COR-L47 (cell line): ENCODE measurements at regions not wholly inside any gene's neighbourhood (a gene's known extent, or its start where the extent isn't known, plus 50 kb on each side); places are given as distances from the start of the nearest gene placed in this dataset.
"Not testable (repeated sequence)": the region's sequence is repeated elsewhere in the genome, so short reads cannot be mapped to it uniquely, and the experiment has no call there.

Experiments used
- DNase-seq: peaks from one replicate; lab custom pipeline; 2025; lab: John Stamatoyannopoulos, UW

DNA sequence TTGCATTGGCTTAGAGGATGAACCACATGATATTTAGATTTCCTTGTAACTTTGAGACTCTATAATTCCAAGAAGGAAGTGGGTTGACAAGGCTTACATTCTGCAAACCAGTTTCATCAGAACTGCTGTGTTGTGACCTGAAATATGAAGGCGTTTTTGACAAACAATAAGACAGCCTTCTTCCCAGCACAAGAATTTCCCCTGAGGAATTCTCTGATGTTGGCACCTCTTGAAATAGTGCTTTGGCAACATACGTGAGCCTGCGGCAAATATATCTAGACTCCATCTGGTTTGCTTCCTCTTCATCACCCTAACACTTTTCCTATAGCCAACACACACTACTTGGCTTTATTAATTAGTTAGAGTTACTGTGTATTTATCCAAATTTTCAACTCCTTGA lies 585.5 kb upstream of the SOX9 start:
- no peak for DNase-seq

DNA sequence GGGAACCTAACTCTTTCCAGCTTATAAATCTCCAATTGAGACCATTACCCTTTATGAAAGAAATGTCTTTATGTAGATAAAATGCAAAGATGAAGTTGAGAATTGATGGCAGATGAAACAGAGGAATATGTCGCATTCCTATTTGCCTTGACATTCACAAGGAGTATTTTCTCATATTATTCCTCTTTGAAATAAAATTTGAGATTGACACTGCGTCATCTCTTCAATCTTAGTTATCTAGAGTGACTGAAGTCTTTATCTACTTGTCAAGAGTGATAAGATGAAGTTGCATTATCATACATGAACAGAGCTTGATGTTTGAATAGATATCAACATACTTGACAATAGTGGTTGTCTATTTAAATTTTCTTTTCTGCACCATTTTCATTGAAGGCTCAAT lies 574.4 kb upstream of the SOX9 start:
- DNase-seq, result no peak

DNA sequence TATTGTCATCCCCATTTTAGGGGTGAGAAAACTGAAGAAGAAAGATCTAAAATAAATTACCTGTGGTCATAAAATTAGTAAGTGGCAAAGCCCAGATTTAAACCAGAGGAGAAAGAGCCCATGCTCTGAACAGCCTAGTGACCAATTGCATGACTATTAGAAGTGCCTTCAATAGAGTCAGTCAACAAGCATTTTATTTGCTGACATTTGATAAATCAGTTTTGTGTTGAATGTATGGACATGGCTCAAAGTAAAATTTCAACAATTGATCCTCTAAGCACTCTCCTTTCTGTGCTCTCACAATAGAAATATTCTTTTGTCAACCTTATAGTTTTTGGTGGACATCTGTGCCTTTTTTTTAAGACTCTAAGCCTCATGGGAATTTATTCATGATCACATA lies 572.9 kb upstream of the SOX9 start:
- DNase-seq, result no peak

DNA sequence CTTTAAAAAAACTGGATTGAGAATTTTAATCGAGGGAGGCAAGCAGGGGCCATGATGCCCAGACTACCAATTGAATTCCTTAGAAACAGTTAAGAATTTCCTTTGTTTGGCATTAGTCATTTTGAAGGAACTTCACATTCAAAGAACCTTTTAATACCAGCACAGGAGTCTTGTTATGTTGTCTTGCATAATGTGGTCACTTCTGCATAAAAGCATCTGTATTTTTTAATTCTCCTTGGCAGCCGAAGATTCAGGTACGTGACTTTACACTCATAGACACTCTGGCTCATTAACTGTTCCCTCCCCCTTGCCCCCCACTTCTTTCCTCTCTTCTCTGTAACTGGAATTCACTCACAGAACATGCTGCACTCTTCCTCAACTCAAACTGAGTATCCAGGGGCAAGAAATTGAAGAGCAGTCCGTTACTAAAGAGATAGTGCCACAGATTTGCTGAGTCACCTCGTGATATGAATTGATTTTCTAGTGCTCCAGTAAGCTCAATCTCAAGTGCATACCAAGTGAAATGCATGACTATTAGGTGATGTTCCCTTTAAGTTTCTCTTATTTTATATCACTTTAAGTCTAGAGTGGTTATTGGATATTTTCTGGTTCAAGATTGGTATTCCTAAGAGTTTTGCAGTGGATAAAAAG lies 572.2 kb upstream of the SOX9 start:
- no peak for DNase-seq

DNA sequence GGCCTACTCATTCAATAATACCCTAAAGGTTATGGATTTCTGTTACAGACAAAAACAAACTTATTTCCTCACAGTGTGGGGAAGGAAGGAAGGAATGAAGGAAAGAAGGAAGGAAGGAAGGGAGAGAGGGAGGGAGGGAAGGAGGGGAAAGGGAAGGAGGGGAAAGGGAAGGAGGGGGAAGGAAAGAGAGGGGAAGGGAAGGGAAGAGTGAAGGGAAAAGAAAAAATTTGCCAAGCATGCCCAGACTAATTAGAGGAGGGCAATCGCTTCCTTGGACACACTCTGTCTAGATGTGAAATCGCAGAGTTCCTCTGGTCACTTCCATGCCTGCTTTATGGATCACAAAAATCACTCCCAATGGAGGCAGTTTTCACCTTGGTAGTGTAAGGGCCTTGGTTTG lies 570.1 kb upstream of the SOX9 start:
- no peak for DNase-seq

DNA sequence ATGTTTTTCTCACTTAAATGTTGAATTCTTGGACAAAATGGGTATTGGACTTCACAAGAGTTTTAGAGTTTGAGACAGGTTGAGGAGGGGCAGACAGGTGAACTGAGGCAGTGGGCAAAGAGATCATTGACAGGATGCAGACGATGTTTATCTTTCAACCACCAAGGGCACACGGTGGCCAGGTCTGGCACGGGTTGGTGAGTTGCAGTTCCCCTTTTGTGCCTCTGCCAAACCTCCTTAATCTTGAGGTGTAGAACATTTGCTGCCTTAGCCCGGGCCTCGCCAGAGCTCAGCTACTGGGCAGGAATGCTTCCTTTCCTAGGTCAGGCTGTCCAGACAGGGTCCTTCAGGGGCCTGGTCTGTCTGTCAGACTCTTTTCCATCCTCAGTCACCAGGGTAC lies 567.4 kb upstream of the SOX9 start:
- DNase-seq, result no peak

DNA sequence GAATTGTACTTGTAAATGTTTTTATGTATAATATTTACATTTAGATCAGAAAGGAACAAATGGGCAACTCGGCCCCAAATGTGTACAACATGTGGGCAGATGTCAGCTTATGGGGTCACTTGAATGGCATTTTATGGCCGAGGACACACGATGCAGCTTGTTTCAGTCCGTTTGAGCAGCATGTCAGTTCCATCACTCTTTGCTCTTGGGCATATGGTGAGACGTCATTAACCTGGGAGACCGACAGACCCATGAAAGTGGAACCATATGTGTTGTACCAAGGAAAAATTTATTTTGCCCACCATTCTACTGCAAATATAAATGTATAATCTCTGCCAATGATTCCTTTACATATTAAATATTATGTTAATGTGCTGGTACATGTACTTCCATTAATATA lies 561.9 kb upstream of the SOX9 start:
- DNase-seq, result no peak

DNA sequence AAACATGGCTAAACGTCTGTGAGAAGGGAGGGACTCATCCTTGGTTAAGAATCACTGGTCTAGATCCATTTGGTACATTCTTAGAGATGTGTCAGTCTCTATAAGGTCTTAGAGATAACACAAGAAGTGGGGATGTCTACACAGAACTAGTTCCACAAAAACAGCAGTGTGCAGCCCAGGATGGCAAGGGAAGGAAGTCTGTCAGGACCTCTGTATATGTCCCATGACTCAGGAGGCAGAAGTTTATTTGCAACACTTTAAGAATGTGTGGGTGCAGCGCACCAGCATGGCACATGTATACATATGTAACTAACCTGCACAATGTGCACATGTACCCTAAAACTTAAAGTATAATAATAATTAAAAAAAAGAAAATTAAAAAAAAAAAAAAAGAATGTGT lies 548.5 kb upstream of the SOX9 start:
- no peak for DNase-seq

DNA sequence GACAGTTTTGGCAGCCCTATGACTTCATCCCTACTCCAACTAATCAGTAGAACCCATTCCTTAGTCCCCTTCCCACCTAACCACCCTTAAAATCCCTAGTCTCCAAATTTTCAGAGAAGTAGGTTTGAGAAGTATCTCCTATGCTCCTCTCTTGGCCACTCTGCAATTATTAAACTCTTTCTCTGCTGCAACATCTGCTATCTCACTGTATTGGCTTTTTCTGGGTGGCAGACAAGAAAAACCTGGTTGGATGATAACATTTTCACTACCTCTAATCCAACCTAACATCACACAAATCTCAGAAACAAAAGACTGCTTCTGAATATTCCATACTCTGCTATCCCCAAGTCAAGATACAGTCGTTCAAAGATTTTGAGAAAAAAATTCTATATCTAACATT lies 542.4 kb upstream of the SOX9 start:
- DNase-seq, result no peak

DNA sequence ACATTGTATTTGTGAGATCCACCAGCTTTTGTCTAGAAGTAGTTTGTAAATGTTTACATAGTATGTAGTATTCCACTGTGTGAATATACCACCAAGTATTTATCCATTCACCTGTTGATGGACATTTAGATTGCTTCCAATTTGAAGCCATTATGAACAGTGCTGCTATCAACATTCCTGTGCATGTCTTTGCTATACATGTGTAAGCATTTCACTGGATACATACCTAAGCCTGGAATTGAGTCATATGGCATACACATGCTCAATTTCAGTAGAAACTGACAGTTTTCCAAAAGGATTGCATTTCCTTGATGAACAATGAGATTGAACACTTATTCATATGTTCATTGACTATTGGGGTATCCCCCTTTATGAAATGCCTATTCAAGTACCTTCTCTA lies 540.6 kb upstream of the SOX9 start:
- no peak for DNase-seq

DNA sequence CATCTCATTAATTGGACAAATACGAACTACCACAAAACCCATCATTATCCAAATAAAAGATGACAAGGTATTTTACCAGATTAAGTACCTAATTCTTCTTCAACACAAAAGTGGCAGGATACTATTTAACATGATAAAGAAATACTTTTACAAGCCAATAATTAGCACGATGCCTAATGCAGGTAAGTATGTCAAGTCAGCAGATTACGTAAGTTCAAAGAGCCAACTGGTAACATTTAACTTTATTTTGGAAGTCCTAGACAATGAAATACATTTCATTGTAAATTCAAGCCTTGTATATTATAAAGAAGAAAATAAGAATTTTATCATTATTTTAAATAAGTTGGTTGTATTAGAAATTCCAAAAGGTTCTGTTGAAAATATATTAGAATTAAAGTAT lies 535.3 kb upstream of the SOX9 start:
- DNase-seq, result no peak

DNA sequence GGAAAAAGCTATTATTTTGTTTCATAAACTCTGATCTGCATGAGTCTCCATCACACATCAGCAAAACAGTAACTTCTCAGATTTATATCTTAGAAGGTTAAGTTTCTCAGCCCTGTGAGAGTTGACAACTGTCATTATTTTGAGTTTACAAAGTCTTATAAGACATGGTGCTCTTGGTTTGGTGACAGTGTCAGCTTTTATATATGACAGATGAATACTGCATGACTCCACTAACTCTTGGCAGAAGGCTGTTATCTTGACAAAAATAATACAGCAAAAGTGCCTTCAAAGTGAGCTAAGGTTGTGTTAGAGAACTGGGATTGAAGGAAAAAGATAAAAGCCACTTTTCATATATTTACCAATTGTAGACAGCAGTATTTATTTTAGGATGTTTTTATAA lies 528.4 kb upstream of the SOX9 start:
- DNase-seq, result no peak

DNA sequence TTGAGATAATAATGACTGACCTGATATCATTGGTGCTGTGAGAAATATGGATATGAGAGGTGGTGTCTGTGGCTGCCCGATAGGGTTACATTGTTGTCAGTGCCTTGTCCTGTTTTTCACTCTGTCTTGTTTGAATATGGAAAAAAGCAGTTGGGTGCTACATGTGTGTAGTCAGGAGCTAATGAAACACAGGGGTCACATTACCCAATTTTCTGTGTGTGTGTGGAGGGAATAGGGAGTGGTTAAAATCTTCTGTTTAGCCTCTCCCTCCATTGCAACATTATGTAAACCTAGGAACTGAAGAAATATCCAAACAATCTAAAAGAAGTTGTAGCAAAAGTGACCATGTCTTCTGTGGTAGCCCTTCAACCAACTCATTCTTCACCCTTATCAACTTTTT lies 527.7 kb upstream of the SOX9 start:
- DNase-seq, result no peak

DNA sequence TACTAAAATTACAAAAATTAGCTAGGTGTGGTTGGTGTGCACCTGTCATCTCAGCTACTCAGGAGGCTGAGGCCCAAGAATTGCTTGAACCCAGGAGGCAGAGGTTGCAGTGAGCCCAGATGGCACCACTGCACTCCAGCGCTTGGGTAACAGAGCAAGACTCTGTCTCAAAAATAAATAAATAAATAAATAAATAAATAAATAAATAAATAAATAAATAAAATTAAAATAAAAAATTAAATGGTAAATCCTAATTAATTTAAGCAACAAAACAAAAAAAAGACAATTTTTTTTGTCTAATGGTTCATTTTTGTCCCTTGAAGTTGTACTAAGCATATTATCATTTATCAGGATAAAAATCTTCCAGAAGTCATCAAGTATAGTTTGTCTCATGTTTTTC lies 521.2 kb upstream of the SOX9 start:
- DNase-seq, result not testable (repeated sequence)

DNA sequence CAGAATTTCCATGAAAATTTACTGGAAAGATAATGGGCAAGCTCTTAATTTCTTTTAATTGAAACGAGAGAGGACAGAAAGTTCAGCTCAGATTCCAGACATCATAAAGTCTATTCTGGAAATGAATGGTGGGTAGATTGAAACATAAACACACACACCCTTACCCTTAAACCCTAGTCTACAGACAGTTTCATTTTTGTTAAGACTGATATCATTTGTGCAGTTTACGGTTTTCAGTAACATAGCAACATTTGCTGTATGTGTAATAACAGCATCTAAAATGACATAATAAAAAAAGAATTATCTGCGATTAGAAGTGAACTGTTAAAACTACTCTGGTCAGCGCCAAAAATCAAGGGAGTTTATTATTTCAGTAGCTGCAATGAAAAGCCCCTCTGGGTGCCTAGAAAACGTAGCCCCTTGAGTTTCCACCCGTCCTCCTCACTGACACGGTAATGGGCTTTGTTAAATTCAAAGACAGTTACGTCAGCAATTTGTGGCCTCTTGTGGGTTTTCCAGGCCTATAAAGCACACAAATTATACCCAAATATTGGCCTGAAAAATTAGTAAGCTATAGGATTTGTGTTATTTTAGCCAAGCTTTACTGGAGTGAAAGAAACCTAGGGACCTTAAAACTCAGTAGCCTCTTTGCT lies 520.6 kb upstream of the SOX9 start:
- no peak for DNase-seq

DNA sequence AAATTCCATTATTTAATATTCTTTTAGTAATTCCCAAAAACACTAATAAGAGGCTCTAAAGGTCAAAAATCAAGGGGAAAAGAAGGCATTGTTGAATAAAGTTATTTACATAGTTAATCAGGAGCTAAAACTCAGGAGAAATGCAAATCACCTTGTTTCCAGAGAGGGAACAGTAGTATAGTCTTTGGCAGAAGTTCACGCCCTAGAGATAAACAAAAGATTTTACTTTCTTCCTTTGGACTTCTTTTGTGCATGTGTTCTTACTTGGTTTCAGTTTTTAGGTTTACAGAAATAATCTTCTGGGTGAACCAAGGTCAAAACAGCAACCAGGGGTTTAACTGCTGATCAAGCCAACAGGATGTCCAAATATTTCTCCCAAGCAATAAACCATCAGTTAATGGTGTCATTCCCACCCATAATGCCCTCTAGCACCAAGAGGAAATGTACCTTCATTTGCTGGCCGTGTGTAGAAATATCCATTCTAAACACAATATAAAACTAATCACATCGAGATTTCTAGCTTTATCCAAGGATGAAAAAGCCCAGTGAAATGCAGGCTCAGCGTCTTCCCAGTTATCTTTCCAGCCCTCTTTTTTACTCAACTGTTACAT lies 518.8 kb upstream of the SOX9 start:
- DNase-seq, result no peak

DNA sequence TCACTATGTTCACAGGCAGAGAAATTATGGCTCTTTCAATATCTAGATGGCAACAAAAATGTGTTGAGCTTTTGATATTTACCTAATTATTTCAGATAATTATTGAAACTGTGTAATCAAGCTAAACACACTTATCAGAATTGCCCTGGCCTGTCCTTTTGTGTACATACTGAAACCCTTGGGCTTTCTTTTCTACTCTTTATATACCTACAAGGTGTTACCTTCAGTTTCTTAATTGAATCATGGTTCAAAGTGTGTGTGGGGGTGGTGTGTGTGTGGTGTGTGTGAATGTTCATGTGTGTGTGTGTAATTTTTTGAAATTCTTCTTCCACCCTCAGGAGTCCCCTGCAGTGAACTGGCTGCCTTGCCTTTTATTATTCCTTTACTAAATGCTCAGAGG lies 506.8 kb upstream of the SOX9 start:
- DNase-seq, result peak; percentile 60

DNA sequence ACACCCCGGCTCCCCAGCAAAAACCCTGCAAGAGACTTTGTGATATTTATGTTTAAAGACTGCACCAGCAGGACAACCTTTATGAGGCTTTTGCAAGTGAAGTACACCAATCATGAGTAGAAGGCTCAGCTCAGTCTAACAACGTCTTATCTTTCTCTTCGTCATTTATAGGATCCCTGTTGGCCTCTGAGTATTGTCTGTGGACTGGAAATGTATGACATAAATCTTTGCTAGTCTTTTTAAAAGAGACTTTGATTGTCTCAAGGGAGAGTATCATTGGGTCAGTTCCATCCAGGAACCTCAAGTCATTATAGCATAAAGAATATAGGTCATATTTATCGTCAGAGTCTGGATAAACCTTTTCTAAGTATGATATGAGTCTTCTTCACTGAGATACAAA lies 505.0 kb upstream of the SOX9 start:
- no peak for DNase-seq

DNA sequence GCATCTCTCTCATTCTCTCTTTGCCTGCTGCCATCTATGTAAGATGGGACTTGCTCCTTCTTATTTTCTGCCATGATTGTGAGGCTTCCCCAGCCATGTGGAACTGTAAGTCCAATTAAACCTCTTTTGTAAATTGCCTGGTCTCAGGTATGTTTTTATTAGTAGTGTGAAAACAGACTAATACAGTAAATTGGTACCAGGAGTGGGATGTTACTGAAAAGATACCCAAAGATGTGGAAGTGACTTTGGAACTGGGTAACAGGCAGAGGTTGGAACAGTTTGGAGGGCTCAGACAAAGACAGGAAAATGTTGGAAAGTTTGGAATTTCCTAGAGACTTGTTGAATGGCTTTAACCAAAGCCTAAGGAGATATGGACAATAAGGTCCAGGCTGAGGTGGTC lies 503.1 kb upstream of the SOX9 start:
- not testable (repeated sequence) for DNase-seq

DNA sequence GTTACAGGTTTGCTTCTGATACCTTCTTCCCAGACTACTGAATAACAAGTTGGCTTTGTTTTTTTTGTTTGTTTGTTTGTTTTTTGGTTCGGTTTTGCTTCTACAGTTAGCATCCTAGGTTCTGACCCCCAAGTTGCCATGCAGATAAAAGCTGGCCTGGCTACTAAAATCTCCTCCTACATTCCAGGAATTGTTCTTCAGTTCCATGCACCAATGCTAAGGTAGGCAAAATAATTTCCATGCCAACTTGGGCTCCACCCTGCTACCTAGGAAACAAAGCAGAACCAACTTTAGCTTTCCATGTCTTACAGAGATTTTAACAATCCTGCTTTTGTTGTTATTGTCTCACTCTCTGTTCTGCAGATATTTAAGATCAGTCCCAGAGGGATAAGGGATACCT lies 495.5 kb upstream of the SOX9 start:
- DNase-seq, result no peak

DNA sequence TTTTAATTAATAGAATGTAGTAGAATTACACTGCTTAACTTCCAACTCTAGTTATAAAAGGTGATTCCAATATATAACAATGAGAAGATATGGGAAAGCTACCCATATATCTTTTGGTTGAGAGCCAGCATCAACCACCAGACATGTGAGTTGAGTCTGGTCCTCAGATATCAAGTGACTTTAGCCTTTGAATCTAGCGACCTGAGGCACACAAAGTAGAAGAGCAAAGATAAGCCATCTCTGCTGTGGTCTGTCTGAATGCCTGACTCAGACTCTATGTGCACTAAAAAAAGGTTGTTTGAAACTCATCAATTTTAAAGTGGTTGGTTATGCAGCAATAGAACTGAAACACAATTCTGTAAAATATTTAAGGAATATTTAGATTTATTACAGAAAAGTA lies 492.5 kb upstream of the SOX9 start:
- no peak for DNase-seq

DNA sequence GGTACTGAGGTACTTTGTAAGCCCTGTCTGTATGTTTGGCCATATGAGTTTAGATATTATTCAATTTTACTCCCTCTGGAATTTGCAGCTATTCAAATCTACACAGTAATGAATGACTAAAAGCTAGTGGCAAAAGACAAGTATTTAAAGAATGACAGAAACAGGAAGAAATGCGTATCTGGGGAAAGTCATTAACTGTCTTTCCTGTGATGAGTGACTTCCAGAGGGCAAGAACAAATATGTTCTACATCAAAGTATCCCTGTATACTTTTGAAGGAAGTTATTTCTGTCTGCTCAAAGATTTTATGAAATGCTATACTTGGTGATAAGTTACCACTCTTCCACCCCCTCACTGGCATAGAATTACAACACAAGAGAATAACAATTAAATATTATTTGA lies 489.3 kb upstream of the SOX9 start:
- DNase-seq, result no peak

DNA sequence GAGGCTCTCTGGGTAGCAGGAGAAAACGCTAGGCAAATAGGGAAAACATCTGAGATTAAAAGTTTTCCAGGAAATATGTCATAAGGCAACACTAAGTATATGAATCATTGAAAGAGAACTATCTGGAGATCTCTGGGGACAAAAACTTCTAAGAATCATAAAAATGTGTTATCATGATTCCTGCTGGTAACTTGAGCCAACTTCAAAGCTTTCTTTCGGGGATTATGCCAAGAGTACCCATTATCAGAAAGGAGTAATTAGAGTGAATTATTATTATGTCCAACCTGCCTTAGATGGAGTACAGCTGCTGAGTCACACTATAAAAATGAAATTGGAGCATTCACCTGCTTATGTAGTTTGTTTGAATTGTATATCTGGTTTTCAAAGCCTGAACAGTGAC lies 488.5 kb upstream of the SOX9 start:
- DNase-seq, result peak; percentile 49

DNA sequence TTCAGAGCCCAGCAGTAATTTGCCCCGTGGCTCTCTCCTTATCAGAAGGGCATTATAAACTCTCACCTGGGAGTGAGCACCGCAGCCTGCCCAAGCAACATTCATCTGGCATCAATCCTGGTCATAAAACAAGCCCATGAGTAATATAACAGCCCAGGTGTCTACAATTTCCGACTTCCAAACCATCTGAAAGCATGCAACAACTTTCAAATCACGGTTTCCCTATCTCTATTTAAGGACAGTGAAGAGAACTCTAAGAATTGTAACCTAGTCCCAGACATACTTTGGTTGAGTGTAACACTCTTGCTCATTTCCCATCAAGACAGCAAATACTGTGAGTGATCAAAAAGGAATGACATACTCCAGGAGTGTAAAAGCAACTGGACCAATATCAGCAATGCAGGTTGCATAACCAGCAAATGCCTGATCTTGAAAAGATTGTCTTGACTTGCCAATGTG lies 487.4 kb upstream of the SOX9 start:
- DNase-seq, result no peak
